GM12878 (cell line): ENCODE measurements at regions not wholly inside any gene's neighbourhood (a gene's known extent, or its start where the extent isn't known, plus 50 kb on each side); places are given as distances from the start of the nearest gene placed in this dataset.

Experiments
- ATAC-seq: fragments of 200-7000 bp; cut with Tn5 transposase; 3 replicates; pipeline ENCODE4 v1.9.1; 2020; ENCODE audit warnings: mild to moderate bottlenecking, moderate library complexity
- BruUV-seq: library from RNA; stranded (reverse); fragments of 400-500 nt; replicated peaks from 2 replicates; lab custom pipeline; 2021; lab: Mats Ljungman, UMichigan
- CTCF ChIA-PET: fragments of 300-600 bp; sonication (Branson Sonifier 250); formaldehyde crosslinking; extraction: SDS; loops from one replicate; lab custom pipeline; 2021; ENCODE audit warnings: inconsistent platforms; lab: Yijun Ruan, JAX
- POLR2A ChIA-PET: fragments of 350-600 bp; formaldehyde crosslinking; extraction: SDS; loops from one replicate; lab custom pipeline; 2021; ENCODE audit warnings: inconsistent platforms; lab: Charles Lee
- RAD21 ChIA-PET: fragments of 300-600 bp; sonication (Branson Sonifier 250); formaldehyde crosslinking; loops from one replicate; lab custom pipeline; 2023; ENCODE audit warnings: antibody characterized with exemption; ENCODE audit not compliant: unreplicated experiment; lab: Charles Lee
- SMC1A ChIA-PET: fragments of 300-600 bp; sonication (Branson Sonifier 250); formaldehyde crosslinking; loops from one replicate; lab custom pipeline; 2023; ENCODE audit not compliant: unreplicated experiment, uncharacterized antibody; lab: Charles Lee
- DNase-seq: peaks from one replicate; pipeline ENCODE4 v3.0.0-alpha.2; 2011; ENCODE audit warnings: low read depth, low spot score
- FAIRE-seq: peaks from 3 replicates; lab custom pipeline; 2011; peaks lifted over from hg19 to GRCh38; lab: Jason Lieb, UNC
- H2AFZ ChIP-seq: 2 replicates; pipeline ENCODE4 v1.6.0; 2011; ENCODE audit warnings: low read depth, low read length, control low read depth; ENCODE audit not compliant: control insufficient read depth
- H3K27ac ChIP-seq: 2 replicates; pipeline ENCODE4 v1.5.1; 2011; ENCODE audit warnings: control low read depth; ENCODE audit not compliant: control insufficient read depth, insufficient read depth
- H3K27me3 ChIP-seq, 2 experiments: replicated peaks in 1 of 2; 2 replicates each; pipeline versions ENCODE4 v1.6.0 to v1.6.1; 2011; ENCODE audit warnings: low read length in 1 of 2; ENCODE audit not compliant: control insufficient read depth in 2 of 2, insufficient read depth in 2 of 2
- H3K36me3 ChIP-seq, 2 experiments: 2 replicates each; pipeline ENCODE4 v1.5.1; 2011; ENCODE audit warnings: low read length in 1 of 2; ENCODE audit not compliant: control insufficient read depth in 2 of 2, insufficient read depth in 2 of 2
- H3K4me1 ChIP-seq: 2 replicates; pipeline ENCODE4 v1.6.1; 2011; ENCODE audit warnings: mild to moderate bottlenecking, low read length, moderate library complexity, mixed read lengths; ENCODE audit not compliant: control insufficient read depth, insufficient read depth
- H3K4me2 ChIP-seq: 2 replicates; pipeline ENCODE4 v1.6.0; 2011; ENCODE audit warnings: control low read depth; ENCODE audit not compliant: control insufficient read depth, insufficient read depth
- H3K4me3 ChIP-seq: fragments of 200-600 bp; sonication (generic); 2 replicates; pipeline ENCODE4 v1.5.1; 2016
- H3K79me2 ChIP-seq: 2 replicates; pipeline ENCODE4 v1.6.0; 2011; ENCODE audit warnings: low read length; ENCODE audit not compliant: control insufficient read depth, insufficient read depth
- H3K9ac ChIP-seq: 2 replicates; pipeline ENCODE4 v1.8.0; 2011; ENCODE audit warnings: low read length, control low read depth, mixed read lengths; ENCODE audit not compliant: control insufficient read depth, insufficient read depth
- H3K9me3 ChIP-seq: replicated peaks from 3 replicates; pipeline ENCODE4 v1.5.1; 2011; ENCODE audit warnings: mild to moderate bottlenecking, low read length; ENCODE audit not compliant: control insufficient read depth, insufficient read depth
- H4K20me1 ChIP-seq: 2 replicates; pipeline ENCODE4 v1.6.0; 2011; ENCODE audit not compliant: control insufficient read depth, insufficient read depth
- MEF2A ChIP-seq: IDR thresholded peaks from 2 replicates; pipeline ENCODE4 v1.6.1; 2011; ENCODE audit warnings: low read depth, mild to moderate bottlenecking, low read length, moderate library complexity; ENCODE audit not compliant: insufficient read depth
- NFYB ChIP-seq: IDR thresholded peaks from 2 replicates; pipeline ENCODE4 v1.6.1; 2011; ENCODE audit warnings: low read depth, mild to moderate bottlenecking, low read length, improper control_type of control experiment, moderate library complexity; ENCODE audit not compliant: insufficient read depth
- POLR2AphosphoS5 ChIP-seq: IDR thresholded peaks from 2 replicates; pipeline ENCODE4 v1.6.1; 2011; ENCODE audit warnings: mild to moderate bottlenecking, low read length, inconsistent platforms
- RFX5 ChIP-seq: IDR thresholded peaks from 2 replicates; pipeline ENCODE4 v1.6.1; 2011; ENCODE audit warnings: low read depth, low read length, improper control_type of control experiment
- SP1 ChIP-seq: IDR thresholded peaks from one replicate; pipeline ENCODE4 v1.6.1; 2011; ENCODE audit warnings: low read depth, low read length
- SUPT20H ChIP-seq: IDR thresholded peaks from 2 replicates; pipeline ENCODE4 v1.6.1; 2011; ENCODE audit warnings: low read depth, mild to moderate bottlenecking, low read length, moderate library complexity, borderline replicate concordance; ENCODE audit not compliant: control insufficient read depth
- TCF12 ChIP-seq: IDR thresholded peaks from 2 replicates; pipeline ENCODE4 v1.6.1; 2011; ENCODE audit warnings: low read depth, mild to moderate bottlenecking, low read length
- WGBS: methylation state at CpG from one replicate; pipeline ENCODE4 v1.1.6; 2016; ENCODE audit warnings: low lambda C conversion rate; ENCODE audit not compliant: insufficient replicate concordance, insufficient coverage; ENCODE audit errors: missing lambda C conversion rate; 5-methylcytosine and 5-hydroxymethylcytosine counted together
- in situ Hi-C: fragments of 300-500 bp; cut with MboI; formaldehyde crosslinking; loops from 9 replicates; pipeline ENCODE4 v1.14.3; 2018; ENCODE audit warnings: mixed read lengths
- intact Hi-C: fragments of 100-400 bp; cut with micrococcal nuclease; formaldehyde crosslinking; loops from one replicate; pipeline ENCODE4 v1.14.2; 2022; ENCODE audit not compliant: unreplicated experiment
- TF ChIP-seq, protein P1 (sequence below): fragments of 150-350 bp; IDR thresholded peaks from 2 replicates; pipeline ENCODE4 v1.6.1; 2014; ENCODE audit warnings: mild to moderate bottlenecking, low read depth, low read length
- TF ChIP-seq, protein P2 (sequence below): IDR thresholded peaks from 2 replicates; pipeline ENCODE4 v1.6.1; 2012; ENCODE audit warnings: low read depth, low read length, improper control_type of control experiment
- TF ChIP-seq, protein P3 (sequence below): fragments of 450-650 bp; IDR thresholded peaks from 2 replicates; pipeline ENCODE4 v1.6.1; 2017; ENCODE audit warnings: mild to moderate bottlenecking, low read depth, inconsistent platforms; ENCODE audit not compliant: poor library complexity, severe bottlenecking

DNA sequence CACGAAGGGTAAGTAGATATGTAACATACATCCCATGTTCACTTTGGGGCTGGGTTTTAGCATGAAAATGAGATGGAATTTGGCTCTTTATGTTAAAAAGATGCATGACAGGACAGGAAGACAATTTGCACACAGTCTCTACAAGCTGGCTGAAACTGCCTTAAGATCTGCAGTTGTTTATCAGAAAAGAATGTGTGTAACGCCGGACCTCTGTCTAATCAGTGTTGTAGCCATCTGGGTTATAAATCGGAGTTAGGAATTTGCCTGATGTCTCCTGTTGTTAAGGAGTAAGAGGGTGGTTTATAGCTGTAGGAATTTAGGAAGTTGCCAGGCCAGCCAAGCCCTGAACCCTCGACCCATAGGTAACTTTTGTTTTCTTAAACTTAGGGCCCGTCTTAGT lies 562.9 kb upstream of the FAT1 start:
- Histone ChIP-seq H4K20me1 (no peaks in the 10 kb centered on the region), H3K4me1 (no peaks in the 10 kb centered on the region), H3K36me3 (no peaks in the 10 kb centered on the region), H3K79me2 (no peaks in the 10 kb centered on the region), H3K27ac (no peak overlapping the region), H3K9me3 (no peaks in the 10 kb centered on the region)
- ChIA-PET SMC1A (no interaction called here), CTCF (no interaction called here), POLR2A (no interaction called here)
- BruUV-seq = no TSS peak
- DNase-seq (no peak), FAIRE-seq (no peak)
- in situ Hi-C loops = no loop called here
- TF ChIP-seq, protein P1, sequence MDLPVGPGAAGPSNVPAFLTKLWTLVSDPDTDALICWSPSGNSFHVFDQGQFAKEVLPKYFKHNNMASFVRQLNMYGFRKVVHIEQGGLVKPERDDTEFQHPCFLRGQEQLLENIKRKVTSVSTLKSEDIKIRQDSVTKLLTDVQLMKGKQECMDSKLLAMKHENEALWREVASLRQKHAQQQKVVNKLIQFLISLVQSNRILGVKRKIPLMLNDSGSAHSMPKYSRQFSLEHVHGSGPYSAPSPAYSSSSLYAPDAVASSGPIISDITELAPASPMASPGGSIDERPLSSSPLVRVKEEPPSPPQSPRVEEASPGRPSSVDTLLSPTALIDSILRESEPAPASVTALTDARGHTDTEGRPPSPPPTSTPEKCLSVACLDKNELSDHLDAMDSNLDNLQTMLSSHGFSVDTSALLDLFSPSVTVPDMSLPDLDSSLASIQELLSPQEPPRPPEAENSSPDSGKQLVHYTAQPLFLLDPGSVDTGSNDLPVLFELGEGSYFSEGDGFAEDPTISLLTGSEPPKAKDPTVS = no peak
- TF ChIP-seq, protein P2, sequence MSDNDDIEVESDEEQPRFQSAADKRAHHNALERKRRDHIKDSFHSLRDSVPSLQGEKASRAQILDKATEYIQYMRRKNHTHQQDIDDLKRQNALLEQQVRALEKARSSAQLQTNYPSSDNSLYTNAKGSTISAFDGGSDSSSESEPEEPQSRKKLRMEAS = no peak
- TF ChIP-seq, protein P3, sequence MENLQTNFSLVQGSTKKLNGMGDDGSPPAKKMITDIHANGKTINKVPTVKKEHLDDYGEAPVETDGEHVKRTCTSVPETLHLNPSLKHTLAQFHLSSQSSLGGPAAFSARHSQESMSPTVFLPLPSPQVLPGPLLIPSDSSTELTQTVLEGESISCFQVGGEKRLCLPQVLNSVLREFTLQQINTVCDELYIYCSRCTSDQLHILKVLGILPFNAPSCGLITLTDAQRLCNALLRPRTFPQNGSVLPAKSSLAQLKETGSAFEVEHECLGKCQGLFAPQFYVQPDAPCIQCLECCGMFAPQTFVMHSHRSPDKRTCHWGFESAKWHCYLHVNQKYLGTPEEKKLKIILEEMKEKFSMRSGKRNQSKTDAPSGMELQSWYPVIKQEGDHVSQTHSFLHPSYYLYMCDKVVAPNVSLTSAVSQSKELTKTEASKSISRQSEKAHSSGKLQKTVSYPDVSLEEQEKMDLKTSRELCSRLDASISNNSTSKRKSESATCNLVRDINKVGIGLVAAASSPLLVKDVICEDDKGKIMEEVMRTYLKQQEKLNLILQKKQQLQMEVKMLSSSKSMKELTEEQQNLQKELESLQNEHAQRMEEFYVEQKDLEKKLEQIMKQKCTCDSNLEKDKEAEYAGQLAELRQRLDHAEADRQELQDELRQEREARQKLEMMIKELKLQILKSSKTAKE = no peak
- no peak for TF ChIP-seq RFX5
- TF ChIP-seq NFYB = no peak
- no peak for TF ChIP-seq TCF12
- no peak for TF ChIP-seq SP1
- TF ChIP-seq SUPT20H = no peak
- no peak for TF ChIP-seq MEF2A
- no peak for TF ChIP-seq POLR2AphosphoS5
- TF ChIP-seq, all 136 proteins: peak for 0
- intact Hi-C loops = no loop called here
- no peak overlapping the region for H3K4me2 ChIP-seq
- no peak overlapping the region for H3K4me3 ChIP-seq
- 30% methylated on average over 6 of the region's 6 CpGs for WGBS
- RAD21 ChIA-PET = no interaction called here
- H3K9ac ChIP-seq = no peak overlapping the region
- no peak for ATAC-seq
- no peak overlapping the region for H2AFZ ChIP-seq
- H3K27me3 ChIP-seq = no peaks in the 10 kb centered on the region
